Stimulated activated CD4-positive, alpha-beta T cell treated with anti-CD3 and anti-CD28 coated beads, Interleukin-4, amount 100 ng/mL, for 1 hour (primary cell): ENCODE measurements at regions not wholly inside any gene's neighbourhood (a gene's known extent, or its start where the extent isn't known, plus 50 kb on each side); places are given as distances from the start of the nearest gene placed in this dataset.

Experiments used
- DNase-seq: peaks from one replicate; pipeline ENCODE4 v3.0.0-alpha.2; 2020

DNA sequence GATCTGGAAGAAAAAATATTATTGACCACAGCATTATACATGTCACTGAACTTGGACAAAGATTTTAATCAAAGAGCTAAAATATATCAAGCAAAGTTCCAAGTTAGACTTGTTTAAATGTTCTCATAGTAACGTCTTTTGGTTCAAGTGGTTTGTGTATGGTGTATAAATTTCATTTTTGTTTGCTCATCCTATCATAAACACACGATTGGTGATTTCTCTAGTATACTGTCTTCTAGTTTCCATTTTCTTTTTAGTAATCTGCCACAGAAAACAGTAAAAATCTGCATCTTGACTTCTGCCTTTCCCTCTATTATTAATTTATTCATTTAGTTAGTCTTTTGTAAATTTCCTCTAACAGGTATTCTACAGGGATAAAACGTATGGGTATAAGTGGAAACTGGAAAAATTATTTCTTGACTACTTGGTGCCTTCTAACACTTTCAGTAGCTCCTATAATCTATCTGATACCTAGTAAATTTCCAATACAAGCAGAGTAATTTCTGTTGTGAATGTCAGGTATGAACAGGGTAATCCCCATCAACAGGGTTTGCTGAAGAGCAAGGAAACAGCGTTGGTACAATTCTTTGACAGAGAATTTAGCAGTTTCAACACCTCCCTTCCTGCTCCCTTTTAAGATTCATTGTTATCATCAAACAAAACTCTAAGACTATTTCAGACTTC, 268.0 kb downstream of the PTPRC start:
- no peak for DNase-seq

GRCh38 chr1:198907423-198907746, 268.5 kb downstream of the PTPRC start:
- DNase-seq, result no peak

GRCh38 chr1:198908995-198909394, 270.2 kb downstream of the PTPRC start:
- DNase-seq, result no peak

- DNase-seq, result no peak
Observed at GRCh38 chr1:198909973-198910372, 271.1 kb downstream of the PTPRC start.

GRCh38 chr1:198910816-198911215, 272.0 kb downstream of the PTPRC start:
- no peak for DNase-seq

- no peak for DNase-seq
Observed at GRCh38 chr1:198912046-198912445, 273.2 kb downstream of the PTPRC start.

DNA sequence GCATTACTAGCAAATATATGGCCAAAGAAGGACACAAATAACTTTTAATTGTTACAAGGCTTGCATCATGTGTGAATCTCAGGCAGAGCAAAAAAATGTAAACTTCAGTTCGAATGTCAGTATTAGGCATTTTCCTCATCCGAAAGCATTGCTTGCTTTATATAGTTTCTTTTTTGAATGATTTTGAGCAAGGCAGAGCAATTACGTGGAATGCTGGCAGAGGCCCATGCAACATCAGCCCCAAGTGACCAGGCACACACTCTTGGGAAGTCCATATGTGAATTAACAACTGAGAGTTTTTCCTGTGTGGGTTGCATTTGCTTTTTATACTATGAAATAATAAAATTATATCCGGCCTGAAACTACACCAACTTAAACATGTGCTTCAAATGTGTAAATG, 274.8 kb downstream of the PTPRC start:
- no peak for DNase-seq

- DNase-seq, result no peak
Observed at GRCh38 chr1:198915327-198916231, 276.7 kb downstream of the PTPRC start.

DNA sequence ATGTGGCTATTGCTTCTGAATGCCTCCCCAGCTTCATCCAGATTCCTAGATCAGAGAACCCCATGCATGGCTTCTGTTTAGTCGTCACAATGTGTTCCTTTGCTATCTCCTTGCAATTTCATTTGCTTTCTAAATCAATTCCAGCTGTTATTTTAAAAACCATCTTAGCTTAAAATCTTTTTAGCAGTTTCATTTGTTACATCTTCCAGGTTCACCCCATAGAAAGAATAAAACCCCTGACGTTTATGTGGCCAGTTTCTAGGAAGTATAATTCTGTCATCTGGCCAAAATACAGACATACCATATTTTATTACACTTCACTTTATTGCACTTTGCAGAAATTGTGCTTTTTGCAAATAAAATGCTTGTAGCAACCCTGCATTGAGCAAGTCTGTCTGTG, 278.4 kb downstream of the PTPRC start:
- DNase-seq, result no peak

- no peak for DNase-seq
Observed at GRCh38 chr1:198918920-198919319, 280.1 kb downstream of the PTPRC start.

GRCh38 chr1:198919667-198920398, 281.0 kb downstream of the PTPRC start:
- DNase-seq, result no peak

- no peak for DNase-seq
Observed at GRCh38 chr1:198922638-198923430, 284.0 kb downstream of the PTPRC start.

GRCh38 chr1:198923993-198924392, 285.2 kb downstream of the PTPRC start:
- no peak for DNase-seq

DNA sequence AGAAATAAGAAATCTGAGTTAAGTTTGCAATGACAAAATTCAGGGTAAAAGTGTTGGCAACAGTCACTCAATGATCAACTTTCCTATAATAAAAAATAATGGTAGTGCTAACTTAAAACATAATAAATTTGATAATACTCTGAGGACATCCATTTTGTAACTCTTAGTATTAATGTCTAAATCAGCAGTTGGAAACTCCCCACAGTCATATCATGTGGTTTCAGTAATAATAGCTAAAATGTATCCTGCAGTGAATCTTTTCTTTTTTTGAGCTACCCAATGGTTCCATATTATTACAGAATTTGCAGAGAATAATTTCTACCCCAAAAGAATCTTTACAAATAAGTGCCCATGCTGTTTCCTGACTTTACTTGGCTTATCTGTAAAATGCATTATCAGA, 286.7 kb downstream of the PTPRC start:
- DNase-seq, result no peak

DNA sequence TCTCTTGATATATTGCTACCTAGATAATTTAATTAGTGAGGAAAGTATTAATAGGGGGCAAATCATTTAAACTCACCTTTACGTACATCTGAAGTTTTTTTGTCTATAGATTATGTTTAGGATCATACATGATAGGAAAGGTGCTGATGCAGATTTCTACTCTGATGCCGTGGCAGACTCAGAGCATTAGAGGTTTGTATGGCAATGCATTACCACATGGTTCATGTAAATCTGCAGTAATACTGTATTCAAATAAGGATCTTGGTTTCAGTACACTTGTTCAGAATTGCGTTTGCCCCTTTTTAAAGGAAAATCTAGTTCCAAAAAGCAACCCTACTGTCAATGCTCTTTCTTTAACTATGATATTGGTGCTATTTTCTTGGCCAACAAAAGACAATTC, 288.3 kb downstream of the PTPRC start:
- no peak for DNase-seq

- no peak for DNase-seq
Observed at GRCh38 chr1:198929111-198929604, 290.3 kb downstream of the PTPRC start.

DNA sequence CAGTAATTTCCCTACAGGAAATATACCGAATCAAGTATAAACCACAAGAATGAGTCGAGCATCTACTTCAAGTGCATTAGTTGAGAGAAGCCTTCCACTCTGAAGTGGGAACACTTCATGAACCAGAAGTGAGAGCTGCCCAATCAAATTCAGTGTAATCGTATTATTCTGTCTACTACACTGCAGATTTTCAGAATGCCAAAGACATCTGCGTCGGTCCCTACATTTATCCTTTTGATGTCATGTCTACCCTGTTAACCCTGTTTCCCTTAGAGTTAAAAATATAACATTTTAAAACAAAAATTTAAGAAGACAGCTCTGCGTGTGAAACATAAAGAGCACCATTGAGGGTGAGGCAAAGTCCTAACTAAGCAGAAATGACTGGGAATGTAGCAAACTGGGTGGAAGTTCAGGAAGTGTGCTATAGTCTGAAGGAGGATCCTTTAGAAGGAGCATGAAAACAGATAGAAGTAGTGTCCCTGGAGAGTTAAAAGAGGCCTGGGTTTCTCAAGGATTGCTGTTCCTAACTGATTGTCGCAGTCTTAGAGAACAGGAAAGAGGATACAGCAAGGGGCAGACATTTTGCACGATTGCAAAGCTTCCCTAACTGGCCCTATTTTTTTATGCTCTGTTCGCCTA, 291.2 kb downstream of the PTPRC start:
- DNase-seq, result no peak

DNA sequence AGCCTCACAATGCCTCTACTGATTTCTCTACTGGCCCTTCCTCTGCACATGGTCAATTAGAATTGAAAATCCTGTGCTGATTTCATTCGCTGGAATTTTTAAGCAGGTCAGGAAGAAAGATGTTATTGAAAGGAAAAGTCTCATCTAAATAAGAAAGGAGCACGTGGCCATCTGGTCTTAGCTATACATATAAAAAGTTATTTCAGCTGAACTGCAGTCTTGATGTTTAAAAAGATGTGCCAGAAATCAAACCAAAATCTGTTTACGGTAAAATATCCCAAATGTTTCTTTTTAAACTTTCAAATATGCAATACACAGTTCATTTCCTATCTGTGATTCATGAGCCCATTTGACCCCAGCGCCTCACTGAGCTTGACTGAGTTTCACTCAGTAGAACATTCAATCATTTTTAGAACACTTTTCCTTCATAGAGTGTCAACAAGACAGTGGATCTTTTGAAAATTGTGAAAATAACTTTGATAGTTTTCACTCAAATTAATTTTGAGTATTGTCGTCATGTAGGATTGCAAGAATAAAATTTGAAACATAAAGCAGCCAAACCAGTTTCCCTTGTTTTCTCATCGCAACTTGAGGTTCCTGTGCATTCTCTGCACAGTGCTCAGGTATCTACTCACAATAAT, 293.6 kb downstream of the PTPRC start:
- no peak for DNase-seq

GRCh38 chr1:198933515-198934222, 294.8 kb downstream of the PTPRC start:
- DNase-seq, result no peak

- no peak for DNase-seq
Observed at GRCh38 chr1:198934426-198934825, 295.6 kb downstream of the PTPRC start.

DNA sequence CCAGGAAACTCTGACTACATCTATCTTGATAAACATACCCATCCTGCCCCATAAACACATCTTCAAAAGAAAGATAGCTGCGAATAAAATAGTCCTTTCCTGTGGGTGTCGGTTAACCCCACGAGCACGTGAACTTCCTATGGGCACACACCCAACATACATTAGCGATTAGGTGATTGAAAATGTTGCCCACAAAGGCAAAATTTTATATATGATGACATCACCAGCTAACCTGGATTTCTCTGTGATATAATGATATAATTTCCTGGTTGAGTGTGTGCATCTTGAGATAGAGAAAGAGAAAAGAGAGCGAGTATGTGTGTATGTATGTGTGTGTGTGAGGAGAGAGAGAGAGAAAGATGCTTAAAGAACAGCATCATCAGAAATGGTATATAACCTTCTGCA, 296.1 kb downstream of the PTPRC start:
- DNase-seq, result peak; percentile 26
